Activated CD4-positive, alpha-beta T cell treated with anti-CD3 and anti-CD28 coated beads, Interleukin-2, amount 50 U/mL, for 4 hours (primary cell): ENCODE measurements at regions not wholly inside any gene's neighbourhood (a gene's known extent, or its start where the extent isn't known, plus 50 kb on each side); places are given as distances from the start of the nearest gene placed in this dataset.
"Not testable (repeated sequence)": the region's sequence is repeated elsewhere in the genome, so short reads cannot be mapped to it uniquely, and the experiment has no call there.

Source experiments
- DNase-seq, 2 experiments: peaks; one replicate each; pipeline ENCODE4 v3.0.0-alpha.2; 2020

GRCh38 chr20:43836790-43837189, 77.9 kb upstream of the TOX2 start:
- no peak for DNase-seq

DNA sequence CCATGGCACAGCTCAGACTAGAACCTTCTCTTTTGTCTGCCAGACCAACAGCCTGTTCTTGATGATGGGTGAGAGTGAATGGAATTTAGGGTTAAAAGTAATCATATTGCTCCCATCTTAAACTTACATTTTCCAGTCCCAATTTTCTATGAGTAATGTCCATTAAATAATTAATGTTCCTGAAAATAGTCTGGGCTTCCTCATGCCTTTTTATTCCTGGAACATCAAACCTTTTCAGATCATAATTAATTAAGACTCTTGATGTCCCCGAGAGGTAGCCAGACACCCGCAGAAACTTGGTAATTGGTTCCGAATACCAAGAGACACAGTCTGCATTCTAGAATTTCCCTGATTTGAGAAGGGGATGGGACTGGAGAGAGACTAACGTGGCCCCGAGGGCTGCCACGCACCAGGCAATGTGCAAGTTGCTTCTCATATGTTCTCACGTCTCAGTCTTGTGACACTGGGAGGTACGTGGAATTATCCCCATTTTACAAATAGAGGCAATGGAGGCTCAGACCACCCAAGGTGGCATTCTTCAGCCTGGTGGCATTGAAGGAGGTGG, 78.6 kb upstream of the TOX2 start:
- DNase-seq = no peak

- DNase-seq = no peak
Measured at GRCh38 chr20:43833511-43834395, 80.9 kb upstream of the TOX2 start.

DNA sequence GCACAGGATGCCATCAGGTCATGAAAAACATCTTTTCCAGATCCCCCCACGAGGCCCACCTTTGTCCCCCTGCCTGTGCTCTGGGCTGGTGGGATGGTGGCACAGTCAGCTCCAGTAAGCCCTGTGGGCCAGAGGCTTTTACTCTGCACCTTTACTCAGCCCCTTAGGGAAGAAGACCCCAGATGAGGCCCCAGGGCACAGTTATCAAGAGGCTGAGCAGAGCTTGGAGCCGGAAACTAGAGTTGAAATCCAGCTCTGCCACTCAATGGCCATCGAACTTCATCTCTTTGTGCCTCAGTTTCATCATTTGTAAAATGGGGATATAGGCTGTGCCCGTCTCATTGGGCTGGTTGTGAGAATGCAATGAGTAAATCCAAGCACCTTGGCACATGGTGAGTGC, 81.7 kb upstream of the TOX2 start:
- no peak for DNase-seq

DNA sequence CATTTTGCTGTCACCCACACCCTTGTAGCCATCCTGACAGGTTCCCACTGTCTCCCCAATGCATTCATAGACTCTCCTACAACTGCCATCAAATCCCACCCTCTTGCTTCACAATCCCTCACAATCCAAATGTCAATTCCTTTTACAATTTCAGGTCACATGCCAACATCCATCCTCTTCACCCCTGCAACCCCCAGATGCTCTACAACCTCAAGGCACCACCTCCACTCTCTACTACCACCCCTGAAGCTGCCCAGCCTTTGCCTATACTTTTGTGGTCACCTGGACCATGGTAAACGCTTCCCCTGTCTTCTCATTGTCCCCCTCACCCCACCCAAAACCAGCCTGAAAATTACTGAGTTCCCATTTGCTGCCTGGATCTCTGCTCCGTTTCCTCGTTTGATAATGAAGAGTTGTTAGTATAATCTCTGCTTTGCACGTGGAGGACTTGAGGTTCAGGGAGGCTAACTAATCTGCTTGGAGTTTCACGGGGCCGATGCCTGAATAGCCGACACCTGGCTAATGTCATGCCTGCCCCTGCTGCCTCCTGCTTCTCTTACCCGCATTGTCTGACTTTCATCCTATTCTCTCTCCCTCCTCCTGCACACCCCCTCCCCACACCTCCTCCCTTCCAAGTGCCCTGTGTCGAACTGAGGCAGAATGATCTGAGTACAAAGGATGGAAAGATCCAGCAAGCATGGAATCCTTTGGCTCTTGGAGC, 82.4 kb upstream of the TOX2 start:
- no peak for DNase-seq

GRCh38 chr20:43831481-43832065, 83.1 kb upstream of the TOX2 start:
- DNase-seq = no peak

- no peak for DNase-seq
Measured at GRCh38 chr20:43830883-43831282, 83.8 kb upstream of the TOX2 start.

DNA sequence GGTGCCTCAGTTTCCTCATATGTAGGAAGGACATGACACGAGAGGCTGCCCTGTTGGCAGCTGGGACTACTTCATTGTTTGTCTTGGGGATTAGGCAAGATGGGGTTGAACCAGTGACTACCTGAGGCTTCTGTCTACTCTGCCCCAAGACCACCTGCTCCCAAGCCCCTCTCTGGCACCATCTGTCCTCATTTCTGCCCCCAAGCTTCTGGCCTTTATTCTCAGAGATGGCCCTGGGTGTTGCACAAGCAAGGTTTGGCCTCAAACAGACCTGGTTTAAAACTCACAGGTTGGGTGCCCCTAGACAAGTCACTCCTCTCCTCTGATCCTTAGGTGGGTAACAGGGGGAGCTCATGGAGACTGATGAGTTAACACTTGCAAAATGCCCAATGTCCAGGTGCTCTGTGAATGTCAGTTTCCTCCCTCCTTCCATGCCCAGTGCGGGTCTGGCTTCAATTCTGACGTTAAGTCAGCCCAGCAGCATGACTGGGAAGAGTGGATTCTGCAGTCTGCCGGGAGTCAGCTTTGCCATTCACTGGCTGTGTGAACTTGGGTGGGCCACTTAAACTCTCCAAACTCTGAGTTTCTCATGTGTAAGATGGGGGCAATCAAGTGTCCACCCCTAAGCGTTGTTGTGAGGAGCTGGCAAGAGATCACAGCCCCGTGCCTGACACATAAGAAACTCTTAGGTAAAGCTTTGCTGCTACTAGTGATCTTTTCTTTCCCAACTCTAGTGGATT, 84.5 kb upstream of the TOX2 start:
- no peak for DNase-seq

DNA sequence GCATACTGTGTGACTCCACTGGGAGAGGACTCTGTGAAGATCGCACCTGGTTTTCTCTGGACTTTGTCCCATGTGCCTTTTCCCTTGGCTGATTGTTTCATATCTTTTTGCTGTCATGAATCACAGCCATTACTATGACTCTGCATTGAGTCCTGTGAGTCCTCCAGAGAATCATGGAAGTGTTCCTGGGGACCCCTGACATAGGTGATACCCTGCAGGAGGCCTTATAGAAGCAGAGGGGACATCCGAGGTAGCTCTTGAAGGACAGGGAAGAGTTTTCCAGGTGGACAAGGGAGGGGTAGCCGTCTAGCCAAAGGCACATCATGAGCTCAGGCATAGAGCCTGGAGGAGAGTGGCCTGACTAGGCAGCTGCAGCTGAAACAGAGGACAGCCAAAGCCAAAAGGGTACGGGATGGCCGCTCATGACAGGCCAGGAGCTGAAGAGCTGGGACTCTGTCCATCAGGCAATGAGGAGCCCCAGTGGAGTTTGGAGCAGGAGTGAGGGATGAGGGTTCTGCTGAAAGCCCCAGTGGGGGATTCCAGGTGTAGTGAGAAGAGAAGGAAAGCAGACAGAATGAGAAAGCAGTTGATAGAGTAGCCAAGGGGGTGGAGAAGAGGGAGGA, 86.6 kb upstream of the TOX2 start:
- no peak for DNase-seq

GRCh38 chr20:43826943-43827342, 87.7 kb upstream of the TOX2 start:
- not testable (repeated sequence) for DNase-seq

- DNase-seq = no peak
Measured at GRCh38 chr20:43825581-43825980, 89.1 kb upstream of the TOX2 start.

GRCh38 chr20:43825051-43825402, 89.6 kb upstream of the TOX2 start:
- DNase-seq = no peak

GRCh38 chr20:43824309-43825050, 90.2 kb upstream of the TOX2 start:
- DNase-seq = no peak

DNA sequence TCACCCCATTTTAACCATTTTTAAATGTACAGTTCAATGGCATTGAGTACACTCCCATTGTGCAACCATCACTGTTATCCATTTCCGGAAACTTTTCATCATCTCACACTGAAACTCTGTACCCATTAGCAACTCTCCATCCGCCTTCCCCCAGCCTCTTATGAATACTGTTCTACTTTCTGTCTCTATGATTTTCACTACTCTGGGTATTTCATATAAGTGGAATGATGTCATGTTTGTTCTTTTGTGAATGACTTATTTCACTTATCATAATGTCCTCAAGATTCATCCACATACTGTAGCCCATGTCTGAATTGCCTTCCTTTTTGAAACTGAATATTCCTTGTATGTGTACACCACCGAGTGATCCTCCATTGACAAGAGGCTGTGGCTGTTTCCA, 92.9 kb upstream of the TOX2 start:
- no peak for DNase-seq

DNA sequence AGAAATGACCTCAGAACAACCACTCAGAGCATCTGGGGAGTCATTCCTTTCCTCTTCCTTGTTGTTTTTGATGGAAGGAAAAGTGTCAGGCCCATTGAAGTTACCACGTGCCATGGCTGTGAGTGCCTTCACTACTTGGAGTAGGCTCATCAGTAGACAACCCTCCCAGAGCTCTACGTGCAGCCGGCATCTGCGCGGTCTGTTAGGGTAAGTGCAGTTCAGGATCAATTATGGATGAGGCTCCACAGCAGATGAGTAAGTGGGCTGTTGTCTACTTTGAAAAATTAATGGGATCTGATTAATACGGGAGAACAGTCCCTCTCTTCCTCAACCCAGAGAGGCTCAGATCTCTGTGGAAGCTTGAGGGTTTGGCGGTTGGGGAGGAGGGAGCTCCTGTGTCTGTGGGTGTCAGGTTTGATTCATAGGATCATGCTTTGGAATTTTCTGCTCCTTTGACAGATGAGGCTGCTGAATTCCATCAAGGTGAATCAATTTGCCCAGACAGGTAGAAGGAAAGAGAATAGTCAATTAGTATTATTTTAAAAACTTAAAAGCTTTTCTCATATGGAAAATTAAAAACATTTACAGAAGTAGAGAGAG, 93.8 kb upstream of the TOX2 start:
- no peak for DNase-seq

DNA sequence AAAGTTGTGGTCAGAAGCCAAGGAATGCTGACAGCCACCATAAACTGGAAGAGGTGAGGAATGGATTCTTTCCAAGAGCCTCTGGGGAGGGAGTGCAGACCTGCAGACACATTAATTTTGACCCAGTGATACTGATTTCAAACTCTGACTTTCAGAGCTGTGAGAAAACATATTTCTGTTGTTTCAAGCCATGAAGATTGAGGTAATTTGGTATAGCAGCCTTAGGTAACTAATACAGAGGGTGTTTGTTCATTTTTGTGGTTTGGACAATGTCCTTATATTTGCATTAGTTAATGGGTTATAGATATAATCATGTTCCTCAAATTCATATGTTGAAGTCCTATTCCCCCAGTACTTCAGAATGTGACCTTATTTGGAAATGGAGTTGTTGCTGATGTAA, 85.4 kb upstream of the GTSF1L start:
- DNase-seq = no peak

DNA sequence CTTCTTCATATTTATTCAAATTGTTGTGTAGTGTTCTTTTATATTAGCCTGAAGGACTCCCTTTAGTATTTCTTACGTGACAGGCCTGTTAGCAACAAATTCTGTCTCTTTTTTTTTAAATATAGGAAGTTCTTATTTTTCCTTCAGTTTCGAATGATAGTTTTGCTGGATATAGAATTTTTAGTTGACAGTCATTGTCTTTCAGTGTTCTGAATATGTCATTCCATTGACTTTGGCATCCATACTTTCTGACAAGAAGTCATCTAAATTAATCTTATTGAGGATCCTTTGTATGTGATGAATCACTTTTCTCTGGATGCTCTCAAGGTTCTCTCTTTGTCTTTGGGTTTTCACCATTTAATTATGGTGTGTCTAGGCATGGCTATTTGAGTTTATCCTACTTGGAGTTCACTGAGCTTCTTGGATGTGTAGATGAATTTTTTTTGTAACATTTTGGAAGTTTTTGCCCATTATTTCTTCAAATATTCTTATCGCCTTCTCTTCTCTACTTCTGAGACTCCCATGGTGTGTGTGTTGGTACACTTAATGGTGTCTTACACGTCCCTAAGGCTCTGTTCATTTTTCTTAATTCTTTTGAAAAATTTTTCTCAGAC, 82.5 kb upstream of the GTSF1L start:
- no peak for DNase-seq

- DNase-seq = no peak
Measured at GRCh38 chr20:43804781-43805180, 78.0 kb upstream of the GTSF1L start.

- DNase-seq = no peak
Measured at GRCh38 chr20:43803276-43803675, 76.5 kb upstream of the GTSF1L start.

DNA sequence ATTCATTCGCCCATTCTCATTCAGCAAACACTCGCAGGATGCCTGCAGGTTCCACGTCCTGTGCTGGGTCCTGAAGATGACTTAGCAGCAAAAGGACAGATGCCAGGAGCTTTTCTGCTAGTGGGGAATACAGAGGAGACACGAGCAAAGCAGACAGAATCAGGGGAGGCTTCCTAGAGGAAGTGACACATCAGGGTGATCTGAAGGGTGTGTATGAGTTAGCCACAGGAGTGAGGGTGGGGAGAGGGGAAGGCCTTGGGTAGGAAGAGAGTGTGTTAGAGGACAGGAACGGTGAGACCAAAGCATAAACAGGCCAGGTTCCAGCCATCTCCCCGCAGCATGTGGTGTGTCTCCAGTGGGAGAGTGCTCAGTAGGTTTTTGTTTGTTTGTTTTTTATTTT, 73.4 kb upstream of the GTSF1L start:
- DNase-seq = no peak

DNA sequence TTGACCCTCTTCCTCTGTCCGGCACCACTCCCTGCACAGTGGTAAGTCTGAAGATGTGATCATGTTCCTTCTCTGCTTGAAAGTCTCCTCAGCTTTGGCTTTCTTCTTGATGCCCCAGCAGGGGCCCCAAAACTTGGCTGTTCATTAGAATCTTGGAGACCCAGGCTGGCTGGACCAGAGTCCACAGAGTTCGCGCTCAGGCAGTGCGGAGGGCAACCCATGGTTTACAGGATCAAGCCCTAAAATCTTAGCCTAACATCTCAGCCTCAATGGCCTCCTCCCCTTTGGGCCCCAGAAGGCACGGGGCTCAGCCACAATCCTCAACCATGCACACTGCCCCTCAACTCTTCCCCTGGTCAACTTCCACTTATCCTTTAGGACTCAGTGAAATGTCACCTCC, 72.9 kb upstream of the GTSF1L start:
- DNase-seq = no peak
